Renal cortex interstitium (tissue), 11 donors: ENCODE measurements at regions not wholly inside any gene's neighbourhood (a gene's known extent, or its start where the extent isn't known, plus 50 kb on each side); places are given as distances from the start of the nearest gene placed in this dataset.
"Not testable (repeated sequence)": the region's sequence is repeated elsewhere in the genome, so short reads cannot be mapped to it uniquely, and the experiment has no call there.

ENCODE experiments used
- DNase-seq, 11 donors: peaks; one replicate each; pipeline ENCODE4 v3.0.0-alpha.2; 2013; ENCODE audit warnings: low read depth in 9 of 11, low spot score in 4 of 11; ENCODE audit errors: extremely low read depth in 1 of 11

DNA sequence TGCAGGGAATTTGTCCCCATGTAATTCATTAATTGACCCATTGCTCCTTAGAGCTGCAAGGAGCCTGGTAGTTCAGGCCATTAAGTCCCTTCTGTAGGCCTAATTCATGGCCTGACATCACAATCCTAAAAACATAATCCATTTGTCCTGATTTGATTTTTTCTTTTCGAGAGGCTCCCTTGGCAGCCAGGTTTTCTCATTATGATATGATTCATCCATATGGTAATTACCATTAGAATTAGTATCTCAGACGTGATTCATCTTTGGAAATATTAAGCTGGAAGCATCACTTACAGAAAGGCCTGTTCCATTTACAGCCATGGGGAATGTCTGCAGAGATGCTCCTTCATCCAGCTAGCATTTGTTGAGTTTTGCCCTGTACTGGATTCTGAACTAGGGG lies 128.5 kb downstream of the PLCE1 start:
- DNase-seq = no peak

DNA sequence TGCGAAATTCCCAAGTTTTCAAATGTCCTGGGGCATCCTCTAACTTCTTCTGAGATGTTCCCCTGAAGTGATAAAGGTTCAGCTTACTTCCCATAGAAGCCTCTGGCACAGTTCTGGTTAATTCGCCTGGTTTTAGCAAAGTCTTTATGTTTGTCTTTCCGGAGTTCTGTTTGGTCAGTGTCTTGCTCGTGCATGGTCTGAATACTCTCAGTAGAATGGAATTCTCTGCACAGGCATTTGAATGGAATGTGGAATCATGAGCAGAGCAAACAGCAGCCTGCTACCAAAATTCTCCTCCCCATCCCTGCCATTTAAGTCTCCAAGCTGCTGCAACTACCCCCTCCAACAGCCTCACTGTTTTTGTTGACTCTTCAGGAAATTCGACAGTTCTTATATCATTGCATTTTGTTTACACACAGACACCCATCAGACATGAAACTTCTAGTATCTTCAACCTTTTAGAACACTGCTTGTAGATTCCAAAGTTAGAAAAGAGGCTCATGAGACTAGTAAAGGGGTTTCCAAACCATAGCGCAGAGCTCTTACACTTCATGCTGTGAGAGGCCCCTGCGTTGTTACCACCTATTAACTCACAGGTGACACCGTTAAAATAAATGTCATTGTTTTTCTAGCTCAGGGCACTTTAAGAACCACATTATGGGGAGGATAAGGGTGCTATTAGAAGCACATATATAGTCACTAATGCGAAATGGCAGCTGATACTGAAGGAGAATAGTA lies 129.7 kb downstream of the PLCE1 start:
- DNase-seq = peak in 3 of 11 donors; percentile 30 to 53 (median 36)

DNA sequence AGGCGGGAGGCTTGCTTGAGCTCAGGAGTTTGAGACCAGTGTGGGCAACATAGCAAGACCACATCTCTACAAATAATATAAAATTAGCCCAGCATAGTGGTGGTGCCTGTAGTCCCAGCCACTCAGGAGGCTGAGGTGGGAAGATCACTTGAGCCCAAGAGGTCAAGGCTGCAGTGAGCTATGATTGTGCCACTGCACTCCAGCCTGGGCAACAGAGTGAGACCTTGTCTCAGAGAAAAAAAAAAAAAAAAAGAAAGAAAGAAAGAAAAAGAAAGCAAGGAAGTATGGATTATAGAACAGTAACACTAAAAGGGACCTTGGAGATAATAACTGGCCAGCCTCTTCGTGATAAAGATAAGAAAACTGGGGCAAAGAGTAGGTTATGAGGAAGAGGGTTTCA lies 130.4 kb downstream of the PLCE1 start:
- DNase-seq = not testable (repeated sequence)

DNA sequence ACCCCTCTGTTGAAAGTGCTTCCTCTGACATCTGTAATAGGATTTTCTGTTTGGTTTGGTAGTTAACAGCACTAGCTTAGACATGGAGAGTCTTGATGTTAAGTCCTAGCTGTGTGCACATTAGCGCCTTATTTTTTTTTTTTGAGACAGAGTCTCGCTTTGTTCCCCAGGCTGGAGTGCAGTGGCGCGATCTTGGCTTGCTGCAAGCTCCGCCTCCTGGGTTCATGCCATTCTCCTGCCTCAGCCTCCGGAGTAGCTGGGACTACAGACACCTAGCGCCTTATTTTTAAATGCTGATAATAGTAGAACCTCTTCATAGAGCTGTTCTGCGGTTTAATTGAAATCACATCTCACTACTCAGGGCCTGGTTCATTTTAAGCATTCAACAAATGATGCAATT lies 131.5 kb downstream of the PLCE1 start:
- not testable (repeated sequence) for DNase-seq

DNA sequence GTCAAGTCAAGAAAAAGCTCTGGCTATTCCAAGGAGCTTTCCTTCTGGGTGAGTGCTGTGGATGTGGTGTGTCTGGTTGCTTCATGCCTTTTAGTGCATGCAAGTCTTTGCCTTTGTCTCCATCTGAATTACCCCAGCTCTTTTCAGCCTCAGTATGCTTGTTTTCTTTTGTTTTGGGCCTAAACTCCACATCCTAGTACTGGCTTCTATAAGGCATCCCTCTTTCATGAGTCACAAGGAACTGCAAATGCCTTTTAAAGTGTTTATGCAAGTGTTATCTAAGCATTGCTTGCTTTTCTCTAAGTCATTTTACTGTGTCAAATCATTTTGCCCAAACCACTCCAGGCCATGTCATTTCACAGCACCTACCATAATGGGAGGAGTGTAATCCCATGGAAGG lies 132.1 kb downstream of the PLCE1 start:
- no peak for DNase-seq

DNA sequence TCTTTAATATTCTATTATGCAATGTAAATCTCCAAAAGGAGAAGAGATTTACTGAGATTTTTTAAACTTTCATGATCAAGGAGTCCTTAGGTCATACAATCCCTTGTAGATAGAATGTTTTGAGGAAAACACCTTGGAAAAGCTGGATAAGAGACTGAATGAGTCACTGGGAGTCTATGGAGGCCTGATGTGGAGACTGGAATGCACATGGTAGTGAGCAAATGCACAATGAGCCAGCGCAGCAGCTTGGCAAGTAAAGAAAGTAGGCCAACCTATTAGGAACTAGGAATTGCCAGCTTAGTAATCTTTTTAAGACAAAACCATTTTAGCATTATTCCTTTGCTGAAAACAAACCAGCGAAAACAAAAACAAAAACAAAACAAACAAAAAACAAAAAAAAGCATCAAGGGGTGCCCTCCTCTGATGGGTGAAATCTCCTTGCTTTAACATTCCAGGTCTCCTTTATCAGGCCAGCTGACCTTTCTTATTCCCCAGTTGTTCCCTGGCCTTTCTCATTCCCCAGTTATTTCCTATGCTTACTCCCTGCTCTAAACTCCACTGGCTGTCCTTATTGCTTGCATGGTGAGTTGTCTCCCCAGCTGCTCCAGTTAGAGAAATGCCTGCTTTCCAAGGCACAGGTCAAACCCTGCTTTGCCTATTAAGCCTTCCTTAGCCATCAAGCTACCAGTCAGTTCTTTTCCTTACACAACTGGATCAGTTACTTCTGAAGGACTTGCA lies 135.8 kb downstream of the PLCE1 start:
- no peak for DNase-seq

DNA sequence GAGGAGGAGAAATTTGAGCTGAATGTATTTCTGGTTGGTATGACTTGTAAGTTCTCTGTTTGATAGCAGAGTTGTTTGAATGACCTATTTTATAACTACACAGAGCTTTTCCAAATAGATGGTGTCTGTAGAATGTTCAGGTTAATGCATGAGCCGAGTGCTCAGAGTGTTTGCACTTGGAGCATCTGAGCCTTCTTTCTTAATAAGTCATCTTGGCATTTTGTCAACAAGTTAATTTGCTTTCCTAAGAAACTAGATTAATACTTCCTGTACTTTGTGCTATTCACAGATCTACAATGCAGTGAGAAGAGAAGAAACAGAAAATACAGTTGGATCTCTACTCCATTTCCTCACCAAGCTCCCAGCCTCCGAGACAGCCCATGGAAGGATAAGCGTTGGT lies 138.2 kb downstream of the PLCE1 start:
- DNase-seq = peak in 6 of 11 donors; percentile 6 to 24 (median 15)

DNA sequence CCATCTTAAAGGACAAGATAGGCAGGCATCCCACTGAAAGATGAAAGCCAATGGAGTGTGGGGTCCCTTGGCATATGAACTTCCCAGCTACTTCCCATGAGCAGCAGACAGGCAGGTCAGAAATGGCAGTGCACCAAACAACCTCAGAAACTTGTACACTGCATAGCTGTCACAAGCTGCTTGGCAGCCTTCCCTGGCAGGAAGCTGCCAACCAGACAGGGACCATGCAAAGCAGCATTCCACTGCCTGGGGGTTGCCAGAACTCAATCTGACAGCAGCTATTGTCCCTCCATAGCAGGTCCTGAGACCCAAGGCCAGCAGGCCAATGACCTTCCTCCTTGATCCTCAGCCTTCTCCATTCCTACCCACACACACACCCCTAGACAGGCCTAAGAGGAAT lies 139.5 kb downstream of the PLCE1 start:
- DNase-seq = no peak

DNA sequence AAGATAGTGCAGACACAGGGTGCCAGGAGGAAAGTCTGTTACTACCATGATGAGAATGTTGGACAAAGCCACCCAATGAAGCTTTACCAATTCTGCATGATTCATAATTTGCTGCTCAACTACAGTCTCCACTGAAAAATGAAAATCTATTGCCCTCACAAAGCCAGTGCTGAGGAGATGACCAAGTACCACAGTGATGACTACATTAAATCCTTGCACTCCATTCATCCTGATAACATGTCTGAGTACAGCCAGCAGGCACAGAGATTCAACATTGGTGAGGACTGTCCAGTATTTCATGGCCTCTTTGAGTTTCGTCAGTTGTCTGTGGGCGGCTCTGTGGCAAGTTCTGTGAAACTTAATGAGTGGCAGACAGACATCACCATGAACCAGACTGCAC lies 144.0 kb downstream of the PLCE1 start:
- no peak for DNase-seq

DNA sequence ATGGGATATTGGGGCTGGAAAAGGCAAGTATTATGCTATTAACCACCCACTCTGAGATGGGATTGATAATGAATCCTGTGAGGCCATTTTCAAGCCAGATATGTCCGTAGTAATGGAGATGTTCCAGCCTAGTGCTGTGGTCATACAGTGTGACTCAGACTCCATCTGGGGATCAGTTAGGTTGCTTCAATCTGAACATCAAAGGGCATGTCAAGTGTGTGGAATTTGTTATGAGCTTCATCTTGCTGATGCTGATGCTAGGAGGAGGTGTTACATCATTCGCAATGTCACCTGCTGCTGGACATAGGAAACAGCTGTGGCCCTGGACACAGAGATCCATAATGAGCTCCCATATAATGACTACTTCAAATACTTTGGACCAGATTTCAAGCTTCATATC lies 144.7 kb downstream of the PLCE1 start:
- no peak for DNase-seq

DNA sequence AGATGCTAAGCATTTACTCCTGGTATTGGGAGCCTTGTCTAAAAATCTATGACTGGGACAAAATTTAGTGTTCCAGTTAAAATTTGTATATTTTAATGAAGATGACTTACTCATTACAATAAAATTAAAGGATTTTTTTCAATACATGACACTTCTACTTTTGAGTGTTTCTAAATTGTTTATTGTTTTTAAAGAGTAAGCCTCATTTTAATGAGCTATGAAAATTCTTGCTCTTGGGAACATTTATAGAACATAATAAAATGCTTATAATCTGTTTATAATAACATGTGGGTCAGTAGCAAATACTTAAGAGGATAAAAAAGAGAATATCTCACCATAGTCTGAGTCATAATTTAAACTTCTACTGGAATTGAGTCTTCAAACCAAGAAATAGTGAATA lies 149.5 kb downstream of the PLCE1 start:
- no peak for DNase-seq

DNA sequence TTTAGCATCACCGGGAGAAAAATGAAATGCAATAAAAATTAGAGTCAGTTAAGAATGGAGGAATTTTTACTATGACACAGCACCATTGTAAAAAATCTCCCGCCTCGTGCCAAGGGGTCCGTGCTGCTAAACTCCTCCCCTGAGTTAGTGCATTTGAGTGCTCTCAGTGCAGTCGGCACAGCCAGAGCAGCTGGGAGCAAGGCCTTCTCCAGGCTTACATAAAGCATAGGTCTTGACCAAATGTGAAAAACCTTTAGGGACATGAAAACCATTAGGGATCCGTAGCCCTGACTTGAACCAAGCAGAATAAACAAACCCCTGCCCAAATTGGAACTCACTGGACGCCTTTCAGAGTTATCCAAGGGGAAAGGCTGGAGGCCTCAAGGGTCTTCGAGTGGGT lies 152.6 kb downstream of the PLCE1 start:
- no peak for DNase-seq

DNA sequence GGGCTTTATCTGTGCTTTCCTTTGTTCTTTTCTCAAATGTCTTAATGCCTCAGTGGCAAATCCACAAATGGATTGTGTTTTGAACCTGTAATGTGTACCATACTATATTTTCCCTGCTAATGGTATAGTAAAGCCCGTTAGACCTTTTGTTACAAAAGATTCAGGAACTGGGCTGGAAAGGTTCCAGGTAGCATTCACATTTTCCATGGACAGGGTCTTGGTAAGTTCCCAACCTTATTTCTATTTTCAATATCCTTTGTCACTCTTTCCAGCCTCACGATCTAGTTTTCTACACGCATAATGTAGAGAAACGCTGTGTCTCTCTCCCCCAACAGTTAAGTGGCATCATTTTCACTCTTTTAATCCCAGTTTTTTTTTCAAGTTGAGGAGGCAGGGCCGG lies 153.0 kb downstream of the PLCE1 start:
- no peak for DNase-seq

DNA sequence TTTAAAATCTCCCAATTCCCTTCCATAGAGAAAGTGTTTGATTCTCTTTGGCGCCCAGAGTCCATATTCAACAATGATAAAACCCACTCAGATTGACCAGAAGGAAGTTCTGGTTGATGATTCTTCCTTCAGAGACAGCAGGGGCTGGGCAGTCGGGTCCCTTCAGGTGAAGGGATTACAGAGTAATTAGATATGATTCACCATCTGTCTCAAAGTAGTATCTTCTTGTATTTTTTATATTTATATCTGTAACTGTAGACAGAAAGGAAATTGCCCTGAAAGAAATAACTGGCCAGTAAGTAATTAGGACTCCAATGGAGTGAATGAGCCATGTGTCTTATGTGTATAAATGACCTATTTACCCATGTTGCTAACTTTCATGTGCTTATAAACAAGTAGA lies 156.0 kb downstream of the PLCE1 start:
- no peak for DNase-seq

DNA sequence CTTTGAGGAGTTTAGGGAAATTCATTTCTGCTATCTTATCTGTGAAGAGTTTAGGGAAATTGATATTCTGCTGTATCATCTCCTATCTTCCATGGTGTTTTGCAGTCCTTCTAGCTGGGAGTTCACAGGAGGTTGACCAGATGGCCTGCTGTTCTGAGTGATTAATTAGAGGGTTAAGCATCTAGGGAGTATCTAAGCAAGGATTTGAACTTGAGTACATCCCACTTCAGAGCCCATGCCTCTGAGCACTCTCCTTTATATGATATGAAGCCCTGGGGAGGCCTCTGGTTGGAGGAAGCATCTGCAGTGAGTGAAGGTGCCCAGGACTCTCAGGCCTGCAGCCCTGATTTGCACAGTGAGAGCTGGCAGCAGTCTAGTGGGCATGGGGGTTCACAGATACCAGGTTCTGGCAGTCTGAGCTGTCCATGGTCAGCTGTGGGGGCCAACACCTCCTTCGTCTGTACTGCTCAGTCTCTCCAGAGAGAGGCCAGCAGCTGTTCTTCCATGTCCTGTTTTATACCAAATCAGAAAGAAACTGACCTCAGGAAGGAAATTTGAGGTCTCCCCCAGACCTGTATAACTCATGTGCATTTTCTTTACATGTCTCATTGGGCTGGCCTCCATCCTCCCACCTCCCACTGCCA lies 156.9 kb downstream of the PLCE1 start:
- DNase-seq = no peak

DNA sequence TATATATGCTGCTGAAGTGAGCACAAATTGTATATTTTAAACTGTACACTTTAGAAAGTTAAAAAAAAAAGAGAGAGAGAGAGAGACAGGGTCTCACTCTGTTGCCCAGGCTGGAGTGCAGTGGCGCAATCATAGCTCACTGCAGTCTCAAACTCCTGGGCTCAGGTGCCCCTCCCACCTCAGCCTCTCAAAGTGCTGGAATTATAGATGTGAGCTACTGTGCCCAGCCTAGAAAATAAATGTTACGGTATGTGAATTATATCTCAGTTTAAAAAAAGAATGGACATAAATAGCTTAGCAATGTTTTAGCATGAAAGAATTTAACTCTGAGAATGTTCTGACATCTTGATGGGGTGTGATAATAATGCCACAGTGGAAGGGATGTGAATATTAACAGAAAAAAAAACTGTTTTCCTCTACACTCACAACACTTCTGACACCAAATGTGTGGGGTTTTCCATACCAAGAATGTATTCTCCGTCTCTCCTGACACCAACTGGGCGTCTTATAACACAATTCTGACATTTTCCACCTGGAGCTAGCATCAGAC lies 162.1 kb downstream of the PLCE1 start:
- no peak for DNase-seq

DNA sequence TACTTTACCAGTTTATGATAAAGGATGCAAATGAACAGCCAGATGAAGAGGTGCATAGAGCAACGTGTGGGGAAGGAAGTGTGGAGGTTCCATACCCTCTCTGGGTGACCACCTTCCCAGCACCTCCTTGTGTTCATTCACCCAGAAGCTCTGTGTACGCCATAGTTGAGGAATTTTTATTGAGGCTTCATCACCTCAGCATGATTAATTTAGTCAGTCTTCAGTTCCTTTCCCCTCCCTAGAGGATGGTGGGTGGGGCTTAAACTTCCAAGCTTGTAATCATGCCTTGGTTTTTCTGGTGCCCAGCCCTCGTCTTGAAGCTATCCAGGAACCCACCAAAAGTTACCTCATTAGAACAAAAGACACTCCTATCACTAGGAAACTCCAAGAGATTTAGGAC lies 162.7 kb downstream of the PLCE1 start:
- no peak for DNase-seq

DNA sequence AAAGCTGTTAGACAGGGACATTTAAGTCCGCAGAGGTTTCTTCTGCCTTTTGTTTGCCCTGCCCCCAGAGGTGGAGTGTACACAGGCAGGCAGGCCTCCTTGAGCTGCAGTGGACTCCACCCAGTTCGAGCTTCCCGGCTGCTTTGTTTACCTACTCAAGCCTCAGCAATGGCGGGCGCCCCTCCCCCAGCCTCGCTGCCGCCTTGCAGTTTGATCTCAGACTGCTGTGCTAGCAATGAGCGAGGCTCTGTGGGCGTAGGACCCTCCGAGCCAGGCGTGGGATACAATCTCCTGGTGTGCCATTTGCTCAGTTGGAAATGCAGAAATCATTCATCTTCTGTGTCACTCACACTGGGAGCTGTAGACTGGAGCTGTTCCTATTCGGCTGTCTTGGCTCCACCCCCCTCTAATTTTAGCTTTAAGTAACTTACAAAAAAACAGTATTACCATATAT lies 171.5 kb downstream of the PLCE1 start:
- not testable (repeated sequence) for DNase-seq

DNA sequence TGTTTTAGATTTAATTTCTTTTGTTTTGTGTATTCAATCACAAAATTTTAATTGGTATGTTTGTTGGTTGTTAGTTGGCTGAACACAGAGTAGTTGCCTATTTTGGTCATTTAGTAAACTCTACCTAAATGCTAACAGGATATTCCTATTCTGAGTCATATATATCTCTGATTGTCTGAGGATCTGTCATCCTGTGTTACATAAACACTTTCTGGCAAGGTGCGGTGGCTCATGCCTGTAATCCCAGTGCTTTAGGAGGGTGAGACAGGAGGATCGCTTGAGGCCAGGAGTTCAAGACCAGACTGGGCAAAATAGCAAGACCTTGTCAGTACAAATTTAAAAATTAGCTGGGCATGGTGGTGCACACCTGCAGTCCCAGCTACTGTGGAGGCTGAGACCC lies 178.6 kb downstream of the PLCE1 start:
- DNase-seq = no peak

DNA sequence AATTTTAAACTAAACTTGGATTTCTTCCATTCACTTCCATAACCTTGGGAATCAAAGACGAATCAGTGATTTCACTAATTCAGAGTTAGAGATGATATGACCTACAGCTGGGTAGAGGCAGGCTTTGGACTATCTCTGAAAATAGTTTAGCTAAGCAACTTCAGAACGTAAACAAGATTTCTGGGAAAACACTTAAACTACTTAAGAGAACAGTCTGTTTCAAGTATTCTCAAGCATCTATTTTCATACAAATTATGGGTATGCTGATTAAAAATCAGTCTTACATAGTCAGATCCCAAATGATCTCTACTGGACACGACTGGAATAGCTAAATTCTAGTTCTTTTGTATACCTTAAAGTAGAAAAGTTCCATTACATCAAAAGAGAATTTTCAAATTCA lies 179.9 kb downstream of the PLCE1 start:
- DNase-seq = no peak
